Ovary (tissue), 7 donors: ENCODE measurements at regions not wholly inside any gene's neighbourhood (a gene's known extent, or its start where the extent isn't known, plus 50 kb on each side); places are given as distances from the start of the nearest gene placed in this dataset.

Source experiments
- DNase-seq, 5 donors: peaks; one replicate each; pipeline ENCODE4 v3.0.0-alpha.2; 2019 to 2020
- H3K27ac ChIP-seq, 2 donors: fragments of 200-600 bp; one replicate each; pipeline versions ENCODE4 v1.5.1 to v1.8.0; 2019 to 2022
- H3K27me3 ChIP-seq: fragments of 200-600 bp; one replicate; pipeline ENCODE4 v1.8.0; 2022
- H3K36me3 ChIP-seq: fragments of 200-600 bp; sonication (generic); one replicate; pipeline ENCODE4 v1.5.1; 2019
- H3K4me1 ChIP-seq: one replicate; pipeline ENCODE4 v1.8.1; 2013; ENCODE audit warnings: mild to moderate bottlenecking, moderate library complexity; ENCODE audit not compliant: insufficient read depth
- H3K4me3 ChIP-seq: fragments of 200-600 bp; sonication (generic); one replicate; pipeline ENCODE4 v1.5.1; 2017
- H3K9me3 ChIP-seq, 2 donors: fragments of 200-600 bp in 1 of 2; sonication (generic) in 1 of 2; one replicate each; pipeline versions ENCODE4 v1.5.1 to v1.8.1; 2013 to 2019; ENCODE audit warnings: mild to moderate bottlenecking in 1 of 2, moderate library complexity in 1 of 2
- EP300 ChIP-seq: sonication (generic); formaldehyde crosslinking; IDR thresholded peaks from one replicate; pipeline ENCODE4 v1.6.1; 2017; ENCODE audit warnings: antibody characterized with exemption
- POLR2A ChIP-seq: fragments of 450-650 bp; IDR thresholded peaks from one replicate; pipeline ENCODE4 v1.6.1; 2017; ENCODE audit warnings: antibody characterized with exemption, mild to moderate bottlenecking, moderate library complexity
- WGBS, 3 donors: extraction: QIAGEN DNeasy Blood & Tissue Kit in 1 of 3; methylation state at CpG; one replicate each; pipeline versions ENCODE4 v1.1.5 to v1.1.7; 2013 to 2017; 5-methylcytosine and 5-hydroxymethylcytosine counted together
- intact Hi-C, 4 donors: fragments of 100-400 bp; cut with DNase I; formaldehyde crosslinking; loops; one replicate each; pipeline versions ENCODE4 v1.11.0 to v1.15.1; 2022 to 2023
- TF ChIP-seq, protein P1 (sequence below), 3 donors: fragments of 450-650 bp in 2 of 3; fragments of 200-600 bp in 1 of 3; IDR thresholded peaks; one replicate each; pipeline versions ENCODE4 v1.5.1 to v1.8.0; 2016 to 2022; ENCODE audit warnings: antibody characterized with exemption in 3 of 3, mild to moderate bottlenecking in 1 of 3
- donor health status: DM: no; HTN: no; CAD: no; lungs with moderate emphysema.
- donor health status: DM: no; HTN: no; CAD: no.
- donor health status: Bipolar disorder and iron deficiency.
- donor health status: DM: no; HTN: no; CAD: no.
- donor health status: DM: yes; HTN: yes; CAD: no.

DNA sequence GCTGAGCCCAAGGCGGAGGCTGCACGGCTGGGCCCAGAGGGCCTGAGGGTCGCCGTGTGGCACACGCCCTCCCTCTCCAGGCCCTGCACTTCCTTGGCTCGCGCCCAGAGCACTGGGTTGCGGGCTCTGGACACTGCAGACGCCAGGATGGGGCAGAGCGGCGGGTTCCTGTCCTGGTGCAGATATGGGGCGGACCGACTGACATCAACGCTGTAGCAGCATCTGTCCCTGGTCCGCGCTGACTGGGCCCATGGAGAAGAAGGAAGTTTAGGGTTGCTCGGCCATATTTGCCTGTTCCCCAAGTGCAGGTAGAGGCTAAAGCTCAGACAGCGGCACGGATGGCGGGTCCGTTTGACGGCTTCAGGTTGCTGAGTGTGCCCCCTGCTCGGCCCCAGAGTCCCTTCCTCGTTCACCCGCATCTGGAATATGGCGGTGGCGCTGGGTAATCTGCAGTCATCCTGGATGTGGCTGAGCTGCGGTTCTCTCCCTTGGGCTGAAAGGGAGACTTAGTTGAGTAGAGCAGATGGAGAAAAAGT is 116.1 kb downstream of the OR13A1 start:
- intact Hi-C loops, result no loop called here
- DNase-seq, result no peak
- no peak overlapping the region for H3K27ac ChIP-seq
- TF ChIP-seq POLR2A, result no peak
- no peak for TF ChIP-seq EP300
- TF ChIP-seq, protein P1, sequence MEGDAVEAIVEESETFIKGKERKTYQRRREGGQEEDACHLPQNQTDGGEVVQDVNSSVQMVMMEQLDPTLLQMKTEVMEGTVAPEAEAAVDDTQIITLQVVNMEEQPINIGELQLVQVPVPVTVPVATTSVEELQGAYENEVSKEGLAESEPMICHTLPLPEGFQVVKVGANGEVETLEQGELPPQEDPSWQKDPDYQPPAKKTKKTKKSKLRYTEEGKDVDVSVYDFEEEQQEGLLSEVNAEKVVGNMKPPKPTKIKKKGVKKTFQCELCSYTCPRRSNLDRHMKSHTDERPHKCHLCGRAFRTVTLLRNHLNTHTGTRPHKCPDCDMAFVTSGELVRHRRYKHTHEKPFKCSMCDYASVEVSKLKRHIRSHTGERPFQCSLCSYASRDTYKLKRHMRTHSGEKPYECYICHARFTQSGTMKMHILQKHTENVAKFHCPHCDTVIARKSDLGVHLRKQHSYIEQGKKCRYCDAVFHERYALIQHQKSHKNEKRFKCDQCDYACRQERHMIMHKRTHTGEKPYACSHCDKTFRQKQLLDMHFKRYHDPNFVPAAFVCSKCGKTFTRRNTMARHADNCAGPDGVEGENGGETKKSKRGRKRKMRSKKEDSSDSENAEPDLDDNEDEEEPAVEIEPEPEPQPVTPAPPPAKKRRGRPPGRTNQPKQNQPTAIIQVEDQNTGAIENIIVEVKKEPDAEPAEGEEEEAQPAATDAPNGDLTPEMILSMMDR (IDR thresholded peaks at IDR 0.05), result no peak
- no peaks in the 10 kb centered on the region for H3K27me3 ChIP-seq
- H3K4me3 ChIP-seq, result no peak overlapping the region
- no peaks in the 10 kb centered on the region for H3K36me3 ChIP-seq
- 68 to 84% (median 68%) methylated on average over 25 to 28 of the region's 28 CpGs for WGBS, 3 donors
- no peaks in the 10 kb centered on the region for H3K4me1 ChIP-seq
- no peaks in the 10 kb centered on the region for H3K9me3 ChIP-seq

DNA sequence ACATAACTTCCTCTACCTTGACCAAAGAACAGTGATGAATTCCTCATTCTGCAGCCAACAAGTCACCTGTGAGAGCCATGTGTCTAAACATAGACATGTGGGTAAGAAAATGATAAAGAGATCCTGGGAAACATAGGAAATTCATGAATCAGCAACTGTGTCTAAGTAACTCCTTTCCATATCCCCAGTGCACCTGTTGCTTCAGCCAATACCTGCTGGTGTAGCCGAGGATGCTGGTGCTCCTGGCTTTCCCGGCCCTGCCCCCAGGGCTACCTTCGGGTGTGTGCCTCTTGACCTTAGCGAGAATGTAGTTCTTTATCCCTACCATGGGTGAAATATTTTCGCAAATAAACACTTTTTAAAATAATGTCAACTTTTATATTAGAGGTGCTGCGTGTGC is 114.1 kb downstream of the OR13A1 start:
- Histone ChIP-seq H3K36me3 (no peaks in the 10 kb centered on the region), H3K4me1 (no peaks in the 10 kb centered on the region), H3K27me3 (no peaks in the 10 kb centered on the region), H3K4me3 (no peak overlapping the region), H3K27ac (no peak overlapping the region), H3K9me3 (no peaks in the 10 kb centered on the region)
- no peak for DNase-seq
- 75 to 84% (median 80%) methylated on average over 6 of the region's 6 CpGs for WGBS, 3 donors
- TF ChIP-seq POLR2A (no peak), EP300 (no peak)
- TF ChIP-seq, protein P1 (IDR thresholded peaks at IDR 0.05), result no peak
- intact Hi-C loops, result no loop called here

DNA sequence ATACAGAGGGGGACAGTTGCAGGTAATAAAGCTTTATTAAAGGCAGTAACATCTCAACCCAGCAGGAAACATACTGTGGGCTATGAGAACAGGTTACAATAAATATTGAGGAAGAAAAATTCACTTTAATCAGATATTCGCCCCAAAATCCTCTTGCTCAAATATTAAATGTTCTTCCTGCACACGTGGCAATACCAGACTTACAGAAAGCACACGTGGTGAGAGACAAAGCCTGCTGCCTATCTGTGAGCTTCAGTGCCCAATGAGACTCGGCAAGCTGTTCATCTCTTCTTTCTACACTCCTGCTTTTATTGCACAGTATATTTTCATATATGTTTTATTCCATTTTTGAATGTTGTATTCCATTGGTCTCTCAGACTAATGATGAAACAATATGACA is 113.2 kb downstream of the OR13A1 start:
- 60 to 65% (median 62%) methylated on average over 4 of the region's 4 CpGs for WGBS, 3 donors
- H3K4me1 ChIP-seq, result no peaks in the 10 kb centered on the region
- H3K36me3 ChIP-seq, result no peaks in the 10 kb centered on the region
- no peaks in the 10 kb centered on the region for H3K27me3 ChIP-seq
- no peak for TF ChIP-seq POLR2A
- no peak for TF ChIP-seq EP300
- TF ChIP-seq, protein P1 (IDR thresholded peaks at IDR 0.05), result no peak
- DNase-seq, result no peak
- H3K9me3 ChIP-seq, result no peaks in the 10 kb centered on the region
- H3K4me3 ChIP-seq, result no peak overlapping the region
- no peak overlapping the region for H3K27ac ChIP-seq
- intact Hi-C loops, result no loop called here

DNA sequence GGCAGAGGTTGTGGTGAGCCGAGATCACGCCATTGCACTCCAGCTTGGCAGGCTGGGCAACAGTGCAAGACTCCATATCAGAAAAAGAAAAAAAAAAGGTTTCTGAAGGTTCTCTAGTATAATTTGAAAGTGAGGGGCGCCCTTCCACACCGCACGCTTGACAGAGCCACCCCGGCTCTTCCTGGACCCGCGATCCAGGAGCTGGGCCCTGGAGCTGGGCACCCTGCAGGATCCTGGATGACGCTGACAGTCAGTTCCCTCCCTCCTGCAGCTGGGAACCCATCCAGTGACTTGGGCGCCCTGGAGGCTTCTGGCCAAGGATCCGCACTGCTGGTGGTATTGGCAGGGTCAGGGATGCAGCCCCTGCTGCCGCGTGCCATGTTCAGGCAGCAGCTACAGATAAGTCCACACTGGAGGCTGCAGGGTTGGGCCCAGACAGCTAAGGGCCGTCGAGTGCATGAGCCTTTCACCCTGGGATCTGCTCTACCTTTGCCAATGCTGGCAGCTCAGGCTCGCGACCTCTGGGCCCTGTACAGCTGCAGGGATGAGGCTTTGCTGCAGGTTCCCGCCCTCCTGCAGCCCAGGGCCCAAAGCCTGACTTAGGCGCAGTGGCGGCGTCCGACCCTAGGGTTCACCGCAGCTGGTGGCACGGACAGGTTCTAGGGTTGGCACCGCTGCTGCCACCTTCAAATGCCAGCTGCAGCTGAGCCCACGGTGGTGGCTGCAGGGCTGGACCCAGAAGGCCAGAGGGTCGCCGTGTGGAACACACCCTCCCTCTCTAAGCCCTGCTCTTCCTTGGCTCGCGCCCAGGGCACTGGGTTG is 110.2 kb downstream of the OR13A1 start:
- Histone ChIP-seq H3K27ac (no peak overlapping the region), H3K4me1 (no peaks in the 10 kb centered on the region), H3K27me3 (no peaks in the 10 kb centered on the region), H3K9me3 (no peaks in the 10 kb centered on the region), H3K4me3 (no peak overlapping the region), H3K36me3 (no peaks in the 10 kb centered on the region)
- no peak for DNase-seq
- no peak for TF ChIP-seq EP300
- TF ChIP-seq, protein P1 (IDR thresholded peaks at IDR 0.05), result no peak
- no peak for TF ChIP-seq POLR2A
- 91 to 95% (median 92%) methylated on average over 27 to 30 of the region's 30 CpGs for WGBS, 3 donors
- intact Hi-C loops, result no loop called here
